SKM-1 treated with dmso at 0.1 percent for 144 hours (cell line): ENCODE measurements at regions not wholly inside any gene's neighbourhood (a gene's known extent, or its start where the extent isn't known, plus 50 kb on each side); places are given as distances from the start of the nearest gene placed in this dataset.

Experiments
- DNase-seq: peaks from one replicate; lab custom pipeline; 2025; ENCODE audit not compliant: unreplicated experiment; lab: John Stamatoyannopoulos, UW

DNA sequence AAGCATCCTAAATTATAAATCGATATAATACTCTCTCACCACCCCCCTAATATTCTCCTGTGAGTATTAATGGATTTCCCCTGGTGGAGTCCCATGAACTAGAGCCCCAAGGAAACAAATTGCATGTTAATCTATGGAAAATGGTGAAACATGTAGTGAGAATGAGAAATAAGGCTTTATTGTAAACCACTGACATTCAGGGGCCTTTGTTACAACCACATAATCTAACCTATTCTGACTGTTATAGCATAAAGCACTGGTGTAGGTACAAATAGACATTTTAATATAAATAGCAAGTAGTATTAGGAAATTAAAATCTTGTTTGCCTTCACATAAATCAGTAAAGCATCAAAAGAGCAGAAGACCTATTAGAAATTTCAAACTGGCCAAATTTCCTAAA is 65.3 kb upstream of the TLK1 start:
- no peak for DNase-seq

DNA sequence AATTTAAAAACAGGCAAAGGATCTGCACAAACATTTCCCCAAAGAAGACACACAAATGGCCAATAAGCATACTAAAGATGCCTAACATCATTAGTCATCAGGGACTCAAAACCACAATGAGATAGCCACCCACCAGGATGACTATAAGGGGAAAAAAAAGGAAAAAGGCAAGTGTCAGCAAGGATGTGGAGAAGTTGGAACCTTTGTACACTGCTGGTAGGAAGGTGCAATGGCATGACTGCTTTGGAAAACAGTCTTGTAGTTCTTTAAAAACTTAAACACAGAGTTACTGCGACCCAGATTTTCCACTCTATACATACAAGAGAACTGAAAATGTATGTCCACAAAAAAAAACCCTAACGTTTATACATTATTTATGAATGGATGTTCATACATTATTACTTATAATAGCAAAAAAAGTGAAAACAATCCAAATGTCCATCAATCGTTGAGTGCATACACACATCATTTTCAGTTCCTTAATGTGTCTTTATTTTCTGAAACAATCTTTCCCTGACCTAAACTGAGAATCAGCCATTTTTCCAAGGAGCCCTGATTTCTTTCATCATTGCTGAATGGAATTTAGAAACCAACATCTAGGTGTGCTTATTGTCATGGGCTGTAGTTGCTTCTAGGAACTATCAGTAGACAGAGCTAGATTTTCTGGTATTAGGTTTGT is 64.7 kb upstream of the TLK1 start:
- no peak for DNase-seq

DNA sequence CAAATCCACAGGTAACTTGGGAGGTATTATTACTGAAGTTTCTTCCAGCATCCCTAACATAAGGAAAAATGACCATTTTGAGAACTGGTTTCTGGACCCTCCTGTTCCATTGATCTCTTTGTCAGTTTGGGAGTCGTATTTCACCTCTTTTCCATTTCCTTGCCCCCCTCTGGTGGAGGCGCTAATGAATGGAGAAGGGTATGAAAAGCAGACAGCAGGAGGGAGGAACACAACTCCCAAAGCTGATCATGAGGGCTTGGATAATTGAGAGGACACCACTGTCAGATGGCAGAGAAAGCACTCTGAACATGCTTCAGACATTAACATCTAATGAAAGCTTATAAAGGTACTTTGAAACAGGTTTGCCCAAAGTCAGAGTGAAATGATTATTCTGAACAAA is 56.6 kb upstream of the TLK1 start:
- DNase-seq, result no peak

DNA sequence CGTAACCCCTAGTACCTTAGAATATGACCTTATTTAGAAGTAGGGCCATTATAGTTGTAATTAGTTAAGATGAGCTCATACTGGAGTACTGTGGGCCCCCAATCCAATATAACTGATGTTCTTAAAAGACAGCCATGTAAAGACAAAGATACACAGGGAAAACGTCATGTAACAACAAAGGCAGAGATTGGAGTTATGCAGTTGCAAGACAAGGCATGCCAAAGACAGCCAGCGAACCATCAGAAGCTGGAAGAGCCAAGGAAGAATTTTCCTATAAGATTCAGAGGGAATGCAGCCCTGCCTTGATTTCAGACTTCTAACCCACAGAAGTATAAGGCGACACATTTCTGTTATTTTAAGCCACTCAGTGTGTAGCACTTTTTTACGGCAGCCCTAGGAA is 55.9 kb upstream of the TLK1 start:
- no peak for DNase-seq

DNA sequence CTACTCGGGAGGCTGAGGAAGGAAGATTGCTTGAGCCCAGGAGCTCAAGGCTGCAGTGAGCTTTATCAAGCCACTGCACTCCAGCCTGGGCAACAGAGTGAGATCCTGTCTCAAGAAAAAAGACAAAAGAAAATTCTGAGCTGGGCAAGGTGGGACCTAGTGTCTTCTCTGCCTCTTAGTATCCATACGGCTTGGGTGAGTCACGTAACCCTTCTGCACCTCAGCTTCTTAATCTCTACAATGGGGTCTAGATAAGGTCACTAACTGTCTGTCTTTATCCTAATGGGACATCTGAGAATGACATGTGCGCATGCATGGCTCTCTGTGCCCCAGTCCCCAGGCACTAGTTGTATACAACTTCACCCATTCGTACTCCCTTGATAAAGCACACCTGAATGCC is 53.4 kb upstream of the TLK1 start:
- DNase-seq, result no peak

DNA sequence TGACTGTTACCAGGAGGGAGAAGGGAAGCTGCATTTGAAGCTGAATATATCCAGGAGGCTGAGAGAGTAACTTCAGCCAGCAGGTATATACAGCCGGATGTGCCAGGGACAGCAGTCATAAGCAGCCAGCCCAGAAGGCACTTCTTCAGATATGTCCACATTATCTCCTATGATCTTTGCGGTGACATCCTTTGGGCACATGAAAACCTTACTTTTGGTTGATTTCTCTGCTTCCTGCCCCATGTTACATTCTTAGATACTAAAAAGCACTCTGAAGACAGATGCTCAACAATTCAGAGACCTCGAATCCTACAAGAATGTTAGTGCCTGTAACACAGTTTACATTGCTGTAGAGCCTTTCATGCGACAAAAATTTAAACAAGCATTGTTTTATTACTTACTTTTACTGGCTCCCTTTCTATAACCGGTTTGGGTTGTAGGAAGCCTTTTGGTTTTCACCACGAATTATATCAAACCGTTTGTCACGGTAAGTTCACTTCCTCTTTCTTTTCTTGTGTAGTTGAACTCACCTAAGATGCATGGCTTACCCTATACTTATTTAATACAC is 50.3 kb upstream of the TLK1 start:
- no peak for DNase-seq
